WERI-Rb-1 (cell line): ENCODE measurements at regions not wholly inside any gene's neighbourhood (a gene's known extent, or its start where the extent isn't known, plus 50 kb on each side); places are given as distances from the start of the nearest gene placed in this dataset.

Experiments used
- DNase-seq: peaks from one replicate; pipeline ENCODE4 v3.0.0-alpha.2; 2020
- H3K27ac ChIP-seq: fragments of 250-450 bp; sonication (Bioruptor Pico); 2 replicates; pipeline ENCODE4 v1.5.1; 2020; ENCODE audit warnings: mild to moderate bottlenecking, moderate library complexity
- H3K27me3 ChIP-seq: fragments of 250-450 bp; sonication (Bioruptor Pico); 2 replicates; pipeline ENCODE4 v1.5.1; 2021; ENCODE audit warnings: mild to moderate bottlenecking, low read depth, moderate library complexity; ENCODE audit not compliant: insufficient read depth, severe bottlenecking
- H3K36me3 ChIP-seq: fragments of 250-450 bp; sonication (Bioruptor Pico); 2 replicates; pipeline ENCODE4 v1.5.1; 2020; ENCODE audit warnings: mild to moderate bottlenecking, moderate library complexity
- H3K4me3 ChIP-seq: 2 replicates; pipeline ENCODE4 v1.5.1; 2011; ENCODE audit warnings: low read depth, mild to moderate bottlenecking, control low read depth, low read length
- H3K9me3 ChIP-seq: fragments of 250-450 bp; sonication (Bioruptor Pico); 2 replicates; pipeline ENCODE4 v1.5.1; 2021; ENCODE audit warnings: mild to moderate bottlenecking, moderate library complexity; ENCODE audit not compliant: severe bottlenecking
- CTCF ChIP-seq: IDR thresholded peaks from 2 replicates; pipeline ENCODE4 v1.5.1; 2011; ENCODE audit warnings: low read depth, mild to moderate bottlenecking, control low read depth, inconsistent platforms, low read length

- H3K4me3 ChIP-seq = no peak overlapping the region
- no peak for DNase-seq
- no peaks in the 10 kb centered on the region for H3K36me3 ChIP-seq
- no peak overlapping the region for H3K27ac ChIP-seq
- TF ChIP-seq CTCF = no peak
- H3K9me3 ChIP-seq = no peaks in the 10 kb centered on the region
- no peaks in the 10 kb centered on the region for H3K27me3 ChIP-seq
Measured at GRCh38 chr12:124169577-124170284, 125.2 kb upstream of the RFLNA start.

GRCh38 chr12:124170760-124171159, 124.1 kb upstream of the RFLNA start:
- Histone ChIP-seq H3K36me3 (no peaks in the 10 kb centered on the region), H3K27me3 (no peaks in the 10 kb centered on the region), H3K9me3 (no peaks in the 10 kb centered on the region), H3K4me3 (no peak overlapping the region), H3K27ac (no peak overlapping the region)
- no peak for TF ChIP-seq CTCF
- DNase-seq = no peak

- H3K36me3 ChIP-seq = no peaks in the 10 kb centered on the region
- no peak for DNase-seq
- no peak overlapping the region for H3K27ac ChIP-seq
- H3K9me3 ChIP-seq = no peaks in the 10 kb centered on the region
- TF ChIP-seq CTCF = no peak
- H3K27me3 ChIP-seq = no peaks in the 10 kb centered on the region
- no peak overlapping the region for H3K4me3 ChIP-seq
Measured at GRCh38 chr12:124171231-124171979, 123.5 kb upstream of the RFLNA start.

GRCh38 chr12:124172636-124173035, 122.3 kb upstream of the RFLNA start:
- no peak overlapping the region for H3K27ac ChIP-seq
- no peaks in the 10 kb centered on the region for H3K27me3 ChIP-seq
- no peak for DNase-seq
- H3K9me3 ChIP-seq = no peaks in the 10 kb centered on the region
- H3K4me3 ChIP-seq = no peak overlapping the region
- TF ChIP-seq CTCF = no peak
- no peaks in the 10 kb centered on the region for H3K36me3 ChIP-seq

GRCh38 chr12:124173692-124174091, 121.2 kb upstream of the RFLNA start:
- Histone ChIP-seq H3K36me3 (no peaks in the 10 kb centered on the region), H3K4me3 (no peak overlapping the region), H3K27me3 (no peaks in the 10 kb centered on the region), H3K27ac (no peak overlapping the region), H3K9me3 (no peaks in the 10 kb centered on the region)
- TF ChIP-seq CTCF = no peak
- DNase-seq = no peak
